ENCODE measurements at regions not wholly inside any gene's neighbourhood (a gene's known extent, or its start where the extent isn't known, plus 50 kb on each side); places are given as distances from the start of the nearest gene placed in this dataset.
A peak's percentile ranks its signal among the peaks of the same experiment; 100 is the strongest.

- Histone ChIP-seq H3K36me3 (ENCODE audit: control insufficient read depth, insufficient read depth, low read length) (no peaks in the 10 kb centered on the region), H3K27me3 (replicated peaks; ENCODE audit: control insufficient read depth, insufficient read depth, low read length) (no peaks in the 10 kb centered on the region), H3K4me3 (replicated peaks; ENCODE audit: low read depth, low read length) (no peak overlapping the region)
- peak; percentile 66 for TF ChIP-seq CTCF (IDR thresholded peaks at IDR 0.05; ENCODE audit: insufficient read depth, low read length, poor library complexity, severe bottlenecking)
- peak; percentile 5 for DNase-seq (ENCODE audit: extremely low read depth, insufficient read length)
Measured at GRCh38 chr10:108783897-108784296, 1139.4 kb downstream of the XPNPEP1 start.

GRCh38 chr10:108782411-108782810 lies 1140.9 kb downstream of the XPNPEP1 start:
- H3K4me3 ChIP-seq (replicated peaks; ENCODE audit: low read depth, low read length) = no peak overlapping the region
- DNase-seq (ENCODE audit: extremely low read depth, insufficient read length) = no peak
- no peaks in the 10 kb centered on the region for H3K36me3 ChIP-seq (ENCODE audit: control insufficient read depth, insufficient read depth, low read length)
- TF ChIP-seq CTCF (IDR thresholded peaks at IDR 0.05; ENCODE audit: insufficient read depth, low read length, poor library complexity, severe bottlenecking) = no peak
- H3K27me3 ChIP-seq (replicated peaks; ENCODE audit: control insufficient read depth, insufficient read depth, low read length) = no peaks in the 10 kb centered on the region

- Histone ChIP-seq H3K4me3 (replicated peaks; ENCODE audit: low read depth, low read length) (no peak overlapping the region), H3K27me3 (replicated peaks; ENCODE audit: control insufficient read depth, insufficient read depth, low read length) (no peaks in the 10 kb centered on the region), H3K36me3 (ENCODE audit: control insufficient read depth, insufficient read depth, low read length) (no peaks in the 10 kb centered on the region)
- TF ChIP-seq CTCF (IDR thresholded peaks at IDR 0.05; ENCODE audit: insufficient read depth, low read length, poor library complexity, severe bottlenecking) = no peak
- no peak for DNase-seq (ENCODE audit: extremely low read depth, insufficient read length)
Measured at GRCh38 chr10:108779501-108779900, 1143.8 kb downstream of the XPNPEP1 start.

GRCh38 chr10:108775911-108776475 lies 1147.3 kb downstream of the XPNPEP1 start:
- H3K4me3 ChIP-seq (replicated peaks; ENCODE audit: low read depth, low read length) = no peak overlapping the region
- no peak for TF ChIP-seq CTCF (IDR thresholded peaks at IDR 0.05; ENCODE audit: insufficient read depth, low read length, poor library complexity, severe bottlenecking)
- DNase-seq (ENCODE audit: extremely low read depth, insufficient read length) = no peak
- no peaks in the 10 kb centered on the region for H3K36me3 ChIP-seq (ENCODE audit: control insufficient read depth, insufficient read depth, low read length)
- no peaks in the 10 kb centered on the region for H3K27me3 ChIP-seq (replicated peaks; ENCODE audit: control insufficient read depth, insufficient read depth, low read length)

GRCh38 chr10:108771106-108771505 lies 1152.2 kb downstream of the XPNPEP1 start:
- no peak for DNase-seq (ENCODE audit: extremely low read depth, insufficient read length)
- no peak for TF ChIP-seq CTCF (IDR thresholded peaks at IDR 0.05; ENCODE audit: insufficient read depth, low read length, poor library complexity, severe bottlenecking)
- Histone ChIP-seq H3K27me3 (replicated peaks; ENCODE audit: control insufficient read depth, insufficient read depth, low read length) (no peaks in the 10 kb centered on the region), H3K36me3 (ENCODE audit: control insufficient read depth, insufficient read depth, low read length) (no peaks in the 10 kb centered on the region), H3K4me3 (replicated peaks; ENCODE audit: low read depth, low read length) (no peak overlapping the region)

- no peak for DNase-seq (ENCODE audit: extremely low read depth, insufficient read length)
- no peaks in the 10 kb centered on the region for H3K27me3 ChIP-seq (replicated peaks; ENCODE audit: control insufficient read depth, insufficient read depth, low read length)
- no peak for TF ChIP-seq CTCF (IDR thresholded peaks at IDR 0.05; ENCODE audit: insufficient read depth, low read length, poor library complexity, severe bottlenecking)
- H3K36me3 ChIP-seq (ENCODE audit: control insufficient read depth, insufficient read depth, low read length) = no peaks in the 10 kb centered on the region
- H3K4me3 ChIP-seq (replicated peaks; ENCODE audit: low read depth, low read length) = no peak overlapping the region
Measured at GRCh38 chr10:108765794-108766193, 1157.5 kb downstream of the XPNPEP1 start.

All from GM06990 (cell line).